Neural crest cell (in vitro differentiated cells): ENCODE measurements at regions not wholly inside any gene's neighbourhood (a gene's known extent, or its start where the extent isn't known, plus 50 kb on each side); places are given as distances from the start of the nearest gene placed in this dataset.

ENCODE experiments used
- DNase-seq: peaks from one replicate; pipeline ENCODE4 v3.0.0; 2021; ENCODE audit warnings: low read depth, mixed read lengths, low spot score
- H3K27ac Mint-ChIP-seq: one replicate; pipeline ENCODE4 v1.8.0; 2021; ENCODE audit warnings: mild to moderate bottlenecking, mixed read lengths; ENCODE audit not compliant: unreplicated experiment
- H3K27me3 Mint-ChIP-seq: 2 replicates; pipeline ENCODE4 v1.8.0; 2021; ENCODE audit warnings: low read depth, mild to moderate bottlenecking, mixed read lengths
- H3K36me3 Mint-ChIP-seq: 2 replicates; pipeline ENCODE4 v1.8.0; 2021; ENCODE audit warnings: low read depth, mild to moderate bottlenecking, mixed read lengths
- H3K4me1 Mint-ChIP-seq: 2 replicates; pipeline ENCODE4 v1.8.0; 2021; ENCODE audit warnings: mixed read lengths
- H3K4me3 Mint-ChIP-seq: one replicate; pipeline ENCODE4 v1.8.0; 2021; ENCODE audit warnings: mild to moderate bottlenecking, mixed read lengths
- H3K9me3 Mint-ChIP-seq: 2 replicates; pipeline ENCODE4 v1.8.0; 2021; ENCODE audit warnings: mixed read lengths
- TF ChIP-seq, protein P1 (sequence below): fragments of 200-600 bp; sonication (generic); conservative IDR thresholded peaks from 2 replicates; pipeline ENCODE4 v1.5.0; 2021; ENCODE audit warnings: antibody characterized with exemption, mild to moderate bottlenecking

DNA sequence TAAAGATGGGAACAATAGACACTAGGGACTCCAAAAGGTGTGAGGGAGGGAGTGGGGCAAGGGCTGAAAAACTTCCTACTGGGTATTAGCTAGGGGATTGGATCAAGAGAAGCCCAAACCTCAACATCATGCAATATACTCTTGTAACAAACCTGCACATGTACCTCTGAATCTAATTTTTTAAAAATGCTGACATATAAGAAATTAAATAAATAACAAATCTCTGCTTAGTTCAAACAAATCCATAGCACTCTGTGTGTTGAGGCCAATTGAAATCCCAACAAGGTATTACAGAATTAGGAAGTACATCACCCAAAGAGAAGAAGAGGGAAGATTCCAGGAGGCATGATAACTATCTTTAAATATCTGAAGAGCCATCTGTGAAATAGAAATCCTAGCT lies 55.4 kb upstream of the CDH20 start:
- no peak overlapping the region for H3K27ac Mint-ChIP-seq
- no peak overlapping the region for H3K4me3 Mint-ChIP-seq
- peaks cover 4% of the 10 kb centered on the region for H3K4me1 Mint-ChIP-seq
- DNase-seq, result no peak
- H3K9me3 Mint-ChIP-seq, result peaks cover 2% of the 10 kb centered on the region
- H3K36me3 Mint-ChIP-seq, result no peaks in the 10 kb centered on the region
- TF ChIP-seq, protein P1, sequence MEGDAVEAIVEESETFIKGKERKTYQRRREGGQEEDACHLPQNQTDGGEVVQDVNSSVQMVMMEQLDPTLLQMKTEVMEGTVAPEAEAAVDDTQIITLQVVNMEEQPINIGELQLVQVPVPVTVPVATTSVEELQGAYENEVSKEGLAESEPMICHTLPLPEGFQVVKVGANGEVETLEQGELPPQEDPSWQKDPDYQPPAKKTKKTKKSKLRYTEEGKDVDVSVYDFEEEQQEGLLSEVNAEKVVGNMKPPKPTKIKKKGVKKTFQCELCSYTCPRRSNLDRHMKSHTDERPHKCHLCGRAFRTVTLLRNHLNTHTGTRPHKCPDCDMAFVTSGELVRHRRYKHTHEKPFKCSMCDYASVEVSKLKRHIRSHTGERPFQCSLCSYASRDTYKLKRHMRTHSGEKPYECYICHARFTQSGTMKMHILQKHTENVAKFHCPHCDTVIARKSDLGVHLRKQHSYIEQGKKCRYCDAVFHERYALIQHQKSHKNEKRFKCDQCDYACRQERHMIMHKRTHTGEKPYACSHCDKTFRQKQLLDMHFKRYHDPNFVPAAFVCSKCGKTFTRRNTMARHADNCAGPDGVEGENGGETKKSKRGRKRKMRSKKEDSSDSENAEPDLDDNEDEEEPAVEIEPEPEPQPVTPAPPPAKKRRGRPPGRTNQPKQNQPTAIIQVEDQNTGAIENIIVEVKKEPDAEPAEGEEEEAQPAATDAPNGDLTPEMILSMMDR, result no peak
- H3K27me3 Mint-ChIP-seq, result no peaks in the 10 kb centered on the region

- Mint-ChIP-seq H3K9me3 (peaks cover 5% of the 10 kb centered on the region), H3K4me1 (no peaks in the 10 kb centered on the region), H3K4me3 (no peak overlapping the region), H3K27me3 (no peaks in the 10 kb centered on the region), H3K36me3 (no peaks in the 10 kb centered on the region), H3K27ac (no peak overlapping the region)
- DNase-seq, result no peak
- TF ChIP-seq, protein P1, result no peak
Measured at GRCh38 chr18:61281431-61281830, 51.8 kb upstream of the CDH20 start.

- H3K4me1 Mint-ChIP-seq, result no peaks in the 10 kb centered on the region
- H3K27ac Mint-ChIP-seq, result no peak overlapping the region
- no peak overlapping the region for H3K4me3 Mint-ChIP-seq
- no peak for DNase-seq
- TF ChIP-seq, protein P1, result no peak
- peaks cover 5% of the 10 kb centered on the region for H3K9me3 Mint-ChIP-seq
- no peaks in the 10 kb centered on the region for H3K36me3 Mint-ChIP-seq
- no peaks in the 10 kb centered on the region for H3K27me3 Mint-ChIP-seq
Measured at GRCh38 chr18:61282926-61283325, 50.3 kb upstream of the CDH20 start.
